Heart left ventricle (tissue), 13 donors: ENCODE measurements at regions not wholly inside any gene's neighbourhood (a gene's known extent, or its start where the extent isn't known, plus 50 kb on each side); places are given as distances from the start of the nearest gene placed in this dataset.

Experiments
- CTCF ChIP-seq, 12 donors: fragments of 200-600 bp; sonication (generic) in 4 of 12; IDR thresholded peaks; one replicate each; pipeline versions ENCODE4 v1.5.0 to v1.8.0; 2018 to 2022; ENCODE audit warnings: antibody characterized with exemption in 12 of 12, mild to moderate bottlenecking in 5 of 12
- POLR2A ChIP-seq, 2 donors: fragments of 450-650 bp; IDR thresholded peaks; one replicate each; pipeline ENCODE4 v1.6.1; 2017; ENCODE audit warnings: antibody characterized with exemption in 2 of 2, mild to moderate bottlenecking in 2 of 2, moderate library complexity in 2 of 2
- donor health status: ischemic (EF 13 %, LVEDD 7.1; RV severe dilation, severe dysfunction).
- donor health status: DM: no; HTN: yes; CAD: no.
- donor health status: DM: no; HTN: no; CAD: no.
- donor health status: ischemic (EF 25% LVEDD 6.9; RV normal size, moderate dysfunction).
- donor health status: ischemic (EF 25% LVEDD 5.7; RV mildly dilated, moderate dysfunction).
- donor health status: ischemic (EF 35%, LVEDD 5.7; RV mildly dilated, moderate dysfunction).
- donor health status: nonischemic (EF 11% LVEDD 7.7; RV severe dilation, severe dysfunction).
- donor health status: DM: yes; HTN: yes; CAD: no.
- donor health status: PGD.
- donor health status: ischemic (EF 29% LVEDD 5.4; RV normal size, mild dysfunction).
- donor health status: nonischemic (EF 23%, LVEDD 6.1; RV moderate dilation, normal function).

- TF ChIP-seq CTCF (IDR thresholded peaks at IDR 0.05) (no peak), POLR2A (IDR thresholded peaks at IDR 0.05) (no peak)
Observed at GRCh38 chr2:65969161-65969560, 465.8 kb upstream of the MEIS1 start.
